DMS53 treated with DMSO at 0.1 percent for 48 hours (cell line): ENCODE measurements at regions not wholly inside any gene's neighbourhood (a gene's known extent, or its start where the extent isn't known, plus 50 kb on each side); places are given as distances from the start of the nearest gene placed in this dataset.

Experiments used
- DNase-seq: peaks from one replicate; lab custom pipeline; 2025; ENCODE audit not compliant: unreplicated experiment; lab: John Stamatoyannopoulos, UW

- DNase-seq = no peak
Measured at GRCh38 chr5:107325866-107326265, 344.9 kb downstream of the EFNA5 start.

DNA sequence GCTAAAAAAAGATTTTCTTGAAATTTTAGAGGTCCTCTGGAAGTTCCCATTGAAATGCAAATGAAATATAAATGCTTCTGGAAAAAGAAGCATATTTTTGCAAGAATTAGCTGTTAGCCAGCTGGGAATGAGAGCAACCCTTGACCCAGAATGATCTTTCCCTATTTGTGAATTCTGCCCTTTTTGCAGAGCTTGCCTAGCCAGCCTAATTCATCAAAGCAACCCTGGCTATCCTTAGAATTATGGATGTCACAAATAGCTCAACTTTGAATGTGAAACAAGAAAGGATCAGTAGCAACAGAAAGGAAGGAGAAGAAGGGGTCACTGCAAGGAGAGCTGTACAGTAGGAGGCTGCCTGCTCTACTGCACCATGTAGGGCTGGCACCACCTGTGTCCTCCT lies 345.9 kb downstream of the EFNA5 start:
- DNase-seq = no peak

GRCh38 chr5:107324071-107324470 lies 346.7 kb downstream of the EFNA5 start:
- DNase-seq = no peak

- no peak for DNase-seq
Measured at GRCh38 chr5:107323536-107323935, 347.2 kb downstream of the EFNA5 start.

GRCh38 chr5:107322936-107323335 lies 347.8 kb downstream of the EFNA5 start:
- DNase-seq = no peak

DNA sequence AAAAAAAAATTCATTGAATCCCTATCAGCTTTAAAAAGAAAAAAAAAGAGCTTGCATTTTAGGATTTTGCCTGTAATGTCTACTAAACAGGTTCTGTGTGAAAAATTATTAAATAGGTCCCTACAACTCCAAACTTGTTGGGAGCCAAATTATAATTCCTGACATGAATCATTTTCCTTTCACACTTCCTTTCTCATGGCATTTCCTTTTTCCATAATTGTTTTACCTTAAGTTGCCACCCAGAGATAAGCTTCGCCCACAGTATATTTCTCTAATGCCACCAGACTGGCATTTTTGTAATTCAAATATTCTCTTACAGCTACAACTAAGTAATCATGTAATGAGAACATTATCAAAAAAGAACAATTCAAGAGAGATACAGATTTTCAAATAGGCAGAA lies 348.8 kb downstream of the EFNA5 start:
- DNase-seq = no peak

DNA sequence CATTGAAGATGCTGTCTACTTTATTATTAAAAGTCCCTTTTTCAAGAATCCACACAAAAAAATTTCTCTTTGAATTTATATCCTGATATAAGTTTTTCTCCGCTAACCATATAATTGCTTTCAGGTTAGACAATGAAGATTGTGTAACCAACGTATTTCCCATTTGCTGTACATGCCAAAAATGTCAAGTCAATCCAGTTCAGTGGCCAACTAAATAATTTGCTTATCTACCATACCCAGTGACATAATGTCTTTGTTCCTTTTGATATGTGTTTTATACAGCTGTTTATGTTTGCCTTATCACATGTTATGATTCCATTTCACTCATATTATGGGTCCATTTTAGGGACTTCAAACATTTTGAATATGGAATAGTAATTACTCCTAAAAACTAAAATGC lies 349.9 kb downstream of the EFNA5 start:
- DNase-seq = no peak

- no peak for DNase-seq
Measured at GRCh38 chr5:107320376-107320775, 350.4 kb downstream of the EFNA5 start.

- no peak for DNase-seq
Measured at GRCh38 chr5:107319901-107320300, 350.8 kb downstream of the EFNA5 start.

GRCh38 chr5:107314330-107314729 lies 356.4 kb downstream of the EFNA5 start:
- DNase-seq = no peak

GRCh38 chr5:107313921-107314320 lies 356.8 kb downstream of the EFNA5 start:
- no peak for DNase-seq

GRCh38 chr5:107313098-107313497 lies 357.6 kb downstream of the EFNA5 start:
- no peak for DNase-seq

GRCh38 chr5:107310181-107310580 lies 360.6 kb downstream of the EFNA5 start:
- no peak for DNase-seq

DNA sequence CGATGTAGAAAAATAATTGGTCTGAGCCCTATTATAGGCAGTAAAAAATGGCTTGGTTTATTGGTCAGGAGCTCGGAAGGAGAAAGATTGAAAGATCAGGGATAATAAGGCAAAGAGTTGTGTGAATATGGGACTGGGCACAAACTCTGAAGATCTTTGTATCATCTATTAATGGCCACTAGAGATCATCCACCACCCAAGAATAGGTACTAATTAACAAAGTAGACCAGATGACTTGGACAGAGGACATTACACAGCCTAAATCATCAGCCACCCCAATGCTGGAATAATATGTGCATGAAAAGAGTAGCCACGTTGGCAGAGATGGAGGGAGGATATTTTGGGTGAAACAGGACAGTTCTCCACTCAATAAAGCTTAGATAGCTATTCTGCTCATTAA lies 364.1 kb downstream of the EFNA5 start:
- no peak for DNase-seq

- DNase-seq = no peak
Measured at GRCh38 chr5:107306002-107306401, 364.7 kb downstream of the EFNA5 start.

GRCh38 chr5:107304684-107305083 lies 366.1 kb downstream of the EFNA5 start:
- DNase-seq = no peak

GRCh38 chr5:107303171-107303968 lies 367.4 kb downstream of the EFNA5 start:
- DNase-seq = no peak

DNA sequence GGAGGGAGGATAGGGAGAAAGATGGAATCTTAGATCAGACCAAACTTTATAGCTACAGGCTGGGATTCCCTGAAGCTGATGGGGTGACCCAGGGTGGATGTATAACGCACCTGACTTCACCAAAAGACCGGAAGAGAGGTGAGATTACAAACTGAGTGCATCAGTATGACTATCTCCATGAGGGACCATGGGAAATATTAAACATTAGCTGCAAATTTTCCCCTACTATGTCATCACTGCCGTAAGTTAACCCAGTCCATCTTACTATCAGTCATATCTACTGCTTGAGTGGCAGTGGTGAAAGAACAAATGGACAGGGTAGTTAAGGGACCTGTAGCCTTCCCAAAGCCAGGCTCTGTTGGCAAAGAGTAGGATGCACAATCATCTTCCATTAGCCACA lies 368.3 kb downstream of the EFNA5 start:
- no peak for DNase-seq

DNA sequence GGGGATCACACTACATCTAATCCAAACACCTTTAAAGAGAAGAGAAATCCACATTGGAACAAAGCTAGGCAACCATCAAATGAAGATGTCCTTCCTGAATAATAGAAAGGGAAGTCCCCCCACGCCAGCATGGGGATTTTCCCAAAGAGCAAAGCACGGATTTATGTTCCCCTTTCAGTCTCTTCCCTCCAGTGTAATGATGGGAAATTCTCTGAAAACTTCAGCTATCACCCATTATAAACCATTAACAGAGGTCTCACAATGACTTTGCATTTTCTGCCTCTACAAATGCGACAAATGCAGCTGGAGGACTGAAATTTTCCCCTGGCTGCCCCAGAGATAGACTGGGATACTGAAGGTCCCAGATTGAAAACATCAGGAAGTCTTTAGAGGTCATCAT lies 368.7 kb downstream of the EFNA5 start:
- no peak for DNase-seq

DNA sequence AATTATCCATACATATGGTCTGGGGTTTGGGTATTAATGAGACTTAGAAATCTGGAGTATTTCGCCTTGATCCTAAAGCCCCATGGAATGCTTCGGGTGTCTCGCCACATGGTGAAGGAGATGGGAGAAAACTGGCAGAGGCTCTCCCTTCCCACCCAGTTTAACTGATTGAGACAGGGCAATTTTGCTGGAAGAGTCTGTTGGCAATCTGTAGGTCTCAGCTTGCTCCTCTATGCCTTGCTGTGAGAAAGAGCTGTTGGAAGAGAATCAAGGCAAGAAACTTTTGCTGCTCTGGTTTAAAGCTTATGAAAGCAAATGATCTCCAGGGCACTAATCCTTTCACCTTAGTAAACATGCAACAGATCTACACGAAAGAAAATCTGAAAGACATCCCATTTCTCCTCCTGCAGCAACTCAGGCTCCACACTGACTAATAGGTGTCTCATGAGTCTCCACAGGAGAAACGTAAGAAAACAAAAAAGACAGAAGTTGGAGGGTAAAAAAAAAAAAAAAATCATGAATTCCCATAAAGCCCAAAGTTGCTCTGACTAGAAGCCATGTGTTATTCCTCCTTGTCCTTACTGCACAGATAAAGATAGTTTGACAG lies 369.9 kb downstream of the EFNA5 start:
- DNase-seq = no peak

- no peak for DNase-seq
Measured at GRCh38 chr5:107296572-107296971, 374.2 kb downstream of the EFNA5 start.

DNA sequence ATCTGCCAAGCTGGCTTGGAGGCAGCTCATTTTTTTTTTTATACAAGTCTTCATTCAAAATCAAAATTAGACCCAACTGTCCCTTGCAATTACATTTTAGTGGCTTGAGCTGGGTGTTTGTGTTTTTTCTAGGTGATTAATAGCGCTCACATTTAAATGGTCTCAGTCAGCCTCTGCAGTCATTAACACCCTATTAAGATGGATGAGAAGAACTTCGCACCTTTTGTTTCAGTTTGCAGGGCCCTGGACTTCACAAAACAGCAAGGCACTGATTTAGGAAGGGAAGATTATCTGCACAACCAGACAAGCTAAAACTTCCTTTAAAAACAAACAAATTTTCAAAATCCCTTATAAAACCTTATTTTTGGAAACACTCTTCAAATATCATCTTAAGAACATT lies 374.8 kb downstream of the EFNA5 start:
- no peak for DNase-seq

DNA sequence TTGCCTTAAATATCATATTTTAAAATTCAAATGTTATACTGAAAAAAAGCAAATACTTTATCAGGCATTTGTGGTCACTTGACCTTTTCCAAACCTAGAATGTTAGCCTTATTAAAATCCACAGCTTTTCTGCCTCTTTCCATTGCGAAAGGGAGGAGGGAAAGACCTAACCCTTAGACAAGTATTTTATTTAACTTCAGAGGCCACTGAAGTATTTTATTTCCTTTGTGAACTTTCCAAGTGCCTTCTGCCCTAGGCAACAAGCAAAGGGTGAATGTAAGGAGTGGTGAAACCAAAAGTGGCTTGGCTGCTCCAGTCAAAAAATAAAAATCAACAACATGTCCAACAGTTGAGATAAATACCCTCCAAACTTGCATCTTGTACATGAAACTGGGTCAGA lies 376.1 kb downstream of the EFNA5 start:
- DNase-seq = no peak
